Parathyroid adenoma (tissue), 2 donors: ENCODE measurements at regions not wholly inside any gene's neighbourhood (a gene's known extent, or its start where the extent isn't known, plus 50 kb on each side); places are given as distances from the start of the nearest gene placed in this dataset.

Source experiments
- H2AFZ ChIP-seq: fragments of 300-600 bp; sonication (generic); one replicate; pipeline ENCODE4 v1.7.0; 2017; ENCODE audit warnings: antibody characterized with exemption, mild to moderate bottlenecking
- H3K27ac ChIP-seq: fragments of 300-600 bp; sonication (generic); one replicate; pipeline ENCODE4 v1.7.0; 2017
- H3K27me3 ChIP-seq: fragments of 300-600 bp; sonication (generic); one replicate; pipeline ENCODE4 v1.7.0; 2017; ENCODE audit warnings: low read length; ENCODE audit not compliant: control insufficient read depth, insufficient read depth
- H3K36me3 ChIP-seq: fragments of 300-600 bp; sonication (generic); one replicate; pipeline ENCODE4 v1.7.0; 2017; ENCODE audit warnings: low read length; ENCODE audit not compliant: control insufficient read depth, insufficient read depth
- H3K4me1 ChIP-seq: fragments of 300-600 bp; sonication (generic); one replicate; pipeline ENCODE4 v1.7.0; 2017; ENCODE audit warnings: control low read depth
- H3K4me2 ChIP-seq: fragments of 300-600 bp; sonication (generic); one replicate; pipeline ENCODE4 v1.7.0; 2017; ENCODE audit warnings: low read length
- H3K4me3 ChIP-seq: fragments of 300-600 bp; sonication (generic); one replicate; pipeline ENCODE4 v1.7.0; 2017; ENCODE audit warnings: low read depth, low read length
- H3K79me2 ChIP-seq: fragments of 300-600 bp; sonication (generic); one replicate; pipeline ENCODE4 v1.7.0; 2017; ENCODE audit warnings: control low read depth
- H3K9ac ChIP-seq: fragments of 300-600 bp; sonication (generic); one replicate; pipeline ENCODE4 v1.7.0; 2017; ENCODE audit warnings: mild to moderate bottlenecking
- H3K9me3 ChIP-seq: fragments of 300-600 bp; sonication (generic); one replicate; pipeline ENCODE4 v1.7.0; 2017; ENCODE audit warnings: low read length; ENCODE audit not compliant: control insufficient read depth
- CTCF ChIP-seq: fragments of 300-600 bp; sonication (generic); IDR thresholded peaks from one replicate; pipeline ENCODE4 v1.7.0; 2017; ENCODE audit warnings: antibody characterized with exemption, mild to moderate bottlenecking
- donor health status: primary hyperparathyroidism.

- no peak for TF ChIP-seq CTCF
- Histone ChIP-seq H3K9ac (no peak overlapping the region), H3K4me3 (no peak overlapping the region), H3K9me3 (no peaks in the 10 kb centered on the region), H3K4me2 (no peak overlapping the region), H3K4me1 (no peaks in the 10 kb centered on the region), H2AFZ (no peak overlapping the region), H3K79me2 (no peaks in the 10 kb centered on the region), H3K27me3 (no peaks in the 10 kb centered on the region), H3K27ac (no peak overlapping the region), H3K36me3 (no peaks in the 10 kb centered on the region)
These were observed 273.6 kb upstream of the SULF2 start for GRCh38 chr20:48058611-48059559.

- Histone ChIP-seq H3K27me3 (no peaks in the 10 kb centered on the region), H3K9ac (no peak overlapping the region), H3K4me2 (no peak overlapping the region), H2AFZ (no peak overlapping the region), H3K79me2 (no peaks in the 10 kb centered on the region), H3K4me1 (no peaks in the 10 kb centered on the region), H3K36me3 (no peaks in the 10 kb centered on the region), H3K4me3 (no peak overlapping the region), H3K27ac (no peak overlapping the region), H3K9me3 (no peaks in the 10 kb centered on the region)
- TF ChIP-seq CTCF: no peak
These were observed 272.5 kb upstream of the SULF2 start for GRCh38 chr20:48057739-48058138.

- Histone ChIP-seq H3K9ac (no peak overlapping the region), H3K9me3 (no peaks in the 10 kb centered on the region), H3K36me3 (no peaks in the 10 kb centered on the region), H3K27me3 (no peaks in the 10 kb centered on the region), H3K27ac (no peak overlapping the region), H3K4me3 (no peak overlapping the region), H3K79me2 (no peaks in the 10 kb centered on the region), H2AFZ (no peak overlapping the region), H3K4me2 (no peak overlapping the region), H3K4me1 (no peaks in the 10 kb centered on the region)
- no peak for TF ChIP-seq CTCF
These were observed 272.0 kb upstream of the SULF2 start for GRCh38 chr20:48057251-48057650.

GRCh38 chr20:48056218-48056617 lies 270.9 kb upstream of the SULF2 start:
- Histone ChIP-seq H3K27ac (no peak overlapping the region), H3K4me1 (no peaks in the 10 kb centered on the region), H3K36me3 (no peaks in the 10 kb centered on the region), H3K4me3 (no peak overlapping the region), H3K9ac (no peak overlapping the region), H2AFZ (no peak overlapping the region), H3K4me2 (no peak overlapping the region), H3K79me2 (no peaks in the 10 kb centered on the region), H3K27me3 (no peaks in the 10 kb centered on the region), H3K9me3 (no peaks in the 10 kb centered on the region)
- TF ChIP-seq CTCF: no peak

- Histone ChIP-seq H3K27me3 (no peaks in the 10 kb centered on the region), H3K4me3 (no peak overlapping the region), H3K4me1 (no peaks in the 10 kb centered on the region), H3K27ac (no peak overlapping the region), H3K36me3 (no peaks in the 10 kb centered on the region), H3K79me2 (no peaks in the 10 kb centered on the region), H3K9me3 (no peaks in the 10 kb centered on the region), H3K4me2 (no peak overlapping the region), H3K9ac (no peak overlapping the region), H2AFZ (no peak overlapping the region)
- no peak for TF ChIP-seq CTCF
These were observed 268.8 kb upstream of the SULF2 start for GRCh38 chr20:48054051-48054450.
